Uterus (tissue), 2 donors: ENCODE measurements at regions not wholly inside any gene's neighbourhood (a gene's known extent, or its start where the extent isn't known, plus 50 kb on each side); places are given as distances from the start of the nearest gene placed in this dataset.

ENCODE experiments used
- CTCF ChIP-seq, 4 experiments: fragments of 200-600 bp in 2 of 4; fragments of 450-650 bp in 2 of 4; sonication (generic) in 2 of 4; IDR thresholded peaks; one replicate each; pipeline ENCODE4 v1.5.1; 2016 to 2019; ENCODE audit warnings: antibody characterized with exemption in 4 of 4, mild to moderate bottlenecking in 2 of 4, moderate library complexity in 1 of 4
- POLR2A ChIP-seq, 2 donors: fragments of 450-650 bp; IDR thresholded peaks; one replicate each; pipeline ENCODE4 v1.6.1; 2016; ENCODE audit warnings: antibody characterized with exemption in 2 of 2, mild to moderate bottlenecking in 1 of 2, moderate library complexity in 1 of 2

- TF ChIP-seq CTCF (IDR thresholded peaks at IDR 0.05) = no peak
- no peak for TF ChIP-seq POLR2A (IDR thresholded peaks at IDR 0.05)
These were observed 354.8 kb upstream of the SLCO3A1 start for GRCh38 chr15:91498749-91499062.
